K562 (cell line): ENCODE measurements at regions not wholly inside any gene's neighbourhood (a gene's known extent, or its start where the extent isn't known, plus 50 kb on each side); places are given as distances from the start of the nearest gene placed in this dataset.

Experiments
- ATAC-seq: fragments of 200-7000 bp; cut with Tn5 transposase; 3 replicates; pipeline ENCODE4 v1.9.1; 2020; ENCODE audit warnings: moderate library complexity
- BruUV-seq: library from RNA; stranded (reverse); fragments of 400-500 nt; replicated peaks from 2 replicates; lab custom pipeline; 2021; lab: Mats Ljungman, UMichigan
- CTCF ChIA-PET: fragments of 300-600 bp; formaldehyde crosslinking; extraction: SDS; loops from one replicate; lab custom pipeline; 2021; ENCODE audit warnings: low intra/inter-chr PET ratio; lab: Yijun Ruan, JAX
- POLR2A ChIA-PET: fragments of 300-600, 350-650 bp; sonication (Branson Sonifier 250); formaldehyde crosslinking; extraction: SDS; loops from one replicate; lab custom pipeline; 2021; ENCODE audit warnings: antibody characterized with exemption, inconsistent platforms; lab: Yijun Ruan, JAX
- DNase-seq, 4 experiments: peaks; one replicate each; pipeline versions ENCODE4 v3.0.0 to v3.0.0-alpha.2; 2011 to 2018; ENCODE audit warnings: low spot score in 3 of 4, mixed read lengths in 3 of 4; ENCODE audit errors: extremely low read depth in 1 of 4
- FAIRE-seq: peaks from 2 replicates; lab custom pipeline; 2011; peaks lifted over from hg19 to GRCh38; lab: Jason Lieb, UNC
- H2AFZ ChIP-seq: 2 replicates; pipeline ENCODE4 v1.6.0; 2011; ENCODE audit warnings: low read depth, low read length, control low read depth, inconsistent platforms
- H3K27ac ChIP-seq: fragments of 200-600 bp; 3 replicates; pipeline ENCODE4 v1.8.0; 2011; ENCODE audit warnings: low read depth, mild to moderate bottlenecking, control low read depth, inconsistent platforms, low read length, moderate library complexity, mixed read lengths; ENCODE audit errors: extremely low read depth
- H3K27me3 ChIP-seq, 2 experiments: fragments of 300-600 bp in 1 of 2; 2 replicates in 1 of 2; 3 replicates in 1 of 2; pipeline versions ENCODE4 v1.6.0 to v1.8.0; 2011; ENCODE audit warnings: inconsistent platforms in 2 of 2, low read length in 2 of 2, mild to moderate bottlenecking in 1 of 2, mixed read lengths in 1 of 2, moderate library complexity in 1 of 2; ENCODE audit not compliant: control insufficient read depth in 2 of 2, insufficient read depth in 2 of 2
- H3K36me3 ChIP-seq: fragments of 300-600 bp; 3 replicates; pipeline ENCODE4 v1.8.0; 2011; ENCODE audit warnings: mild to moderate bottlenecking, low read length, inconsistent platforms; ENCODE audit not compliant: control insufficient read depth, insufficient read depth
- H3K4me1 ChIP-seq, 2 experiments: fragments of 200-600 bp in 1 of 2; replicated peaks in 1 of 2; 2 replicates in 1 of 2; 3 replicates in 1 of 2; pipeline versions ENCODE4 v1.5.1 to v1.8.0; 2011; ENCODE audit warnings: inconsistent platforms in 2 of 2, low read length in 2 of 2, mild to moderate bottlenecking in 1 of 2, mixed read lengths in 1 of 2, moderate library complexity in 1 of 2; ENCODE audit not compliant: control insufficient read depth in 2 of 2, insufficient read depth in 2 of 2
- H3K4me2 ChIP-seq: 2 replicates; pipeline ENCODE4 v1.6.1; 2011; ENCODE audit warnings: low read length, control low read depth, inconsistent platforms, mixed read lengths; ENCODE audit not compliant: insufficient read depth
- H3K4me3 ChIP-seq: fragments of 200-600 bp; sonication (generic), shearing (Covaris generic); 2 replicates; pipeline ENCODE4 v1.5.1; 2016; ENCODE audit warnings: control low read depth, inconsistent platforms
- H3K79me2 ChIP-seq: fragments of 200-600 bp; 3 replicates; pipeline ENCODE4 v1.8.0; 2011; ENCODE audit warnings: low read length, inconsistent platforms; ENCODE audit not compliant: control insufficient read depth, insufficient read depth
- H3K9ac ChIP-seq, 2 experiments: 2 replicates each; pipeline versions ENCODE4 v1.6.0 to v1.6.1; 2011; ENCODE audit warnings: low read depth in 2 of 2, low read length in 2 of 2, control low read depth in 1 of 2, inconsistent platforms in 1 of 2, mild to moderate bottlenecking in 1 of 2, mixed read lengths in 1 of 2; ENCODE audit not compliant: insufficient read depth in 1 of 2
- H3K9me1 ChIP-seq: one replicate; pipeline ENCODE4 v1.6.0; 2011; ENCODE audit warnings: inconsistent platforms, mild to moderate bottlenecking, low read length, moderate library complexity; ENCODE audit not compliant: control insufficient read depth, insufficient read depth
- H3K9me3 ChIP-seq: replicated peaks from 2 replicates; pipeline ENCODE4 v1.5.1; 2011; ENCODE audit warnings: low read depth, low read length, inconsistent platforms; ENCODE audit not compliant: control insufficient read depth, insufficient read depth
- H4K20me1 ChIP-seq: replicated peaks from 2 replicates; pipeline ENCODE4 v1.6.1; 2011; ENCODE audit warnings: low read length, inconsistent platforms, mixed read lengths; ENCODE audit not compliant: control insufficient read depth, insufficient read depth
- DACH1 ChIP-seq: fragments of 450-650 bp; IDR thresholded peaks from 2 replicates; pipeline ENCODE4 v1.6.1; 2018; ENCODE audit not compliant: partially characterized antibody
- NEUROD1 ChIP-seq: fragments of 150-350 bp; IDR thresholded peaks from 2 replicates; pipeline ENCODE4 v1.6.1; 2014; ENCODE audit warnings: borderline replicate concordance, low read length, low read depth; ENCODE audit not compliant: partially characterized antibody
- TARDBP ChIP-seq: fragments of 450-650 bp; IDR thresholded peaks from 2 replicates; pipeline ENCODE4 v1.6.1; 2016
- TCF7 ChIP-seq: sonication (generic); IDR thresholded peaks from 2 replicates; pipeline ENCODE4 v1.6.1; 2016; ENCODE audit warnings: antibody characterized with exemption, borderline replicate concordance
- XRCC5 ChIP-seq: fragments of 200-400 bp; formaldehyde crosslinking; IDR thresholded peaks from 2 replicates; pipeline ENCODE4 v1.6.1; 2017; ENCODE audit warnings: low read depth, mild to moderate bottlenecking, low read length
- ZNF589 ChIP-seq: fragments of 200-800 bp; sonication (Bioruptor generic); IDR thresholded peaks from 2 replicates; pipeline ENCODE4 v1.6.1; 2016; ENCODE audit warnings: low read depth, missing genetic modification characterization, missing compliant biosample characterization
- ZNF780A ChIP-seq: fragments of 250-450 bp; sonication (Bioruptor Pico); IDR thresholded peaks from 2 replicates; pipeline ENCODE4 v1.5.0; 2021; ENCODE audit warnings: mild to moderate bottlenecking
- WGBS: fragments of 100-300 bp; shearing (Covaris generic); methylation state at CpG from one replicate; pipeline ENCODE4 v1.1.6; 2016; ENCODE audit warnings: low coverage, mixed read lengths; ENCODE audit not compliant: insufficient coverage; ENCODE audit errors: missing lambda C conversion rate; 5-methylcytosine and 5-hydroxymethylcytosine counted together
- in situ Hi-C: fragments of 300-500 bp; cut with MboI; formaldehyde crosslinking; loops from 4 replicates; pipeline ENCODE4 v1.15.0; 2018; ENCODE audit warnings: inconsistent platforms, mixed read lengths
- intact Hi-C: fragments of 100-400 bp; cut with micrococcal nuclease; formaldehyde crosslinking; loops from 2 replicates; pipeline ENCODE4 v1.14.2; 2022
- TF ChIP-seq, protein P1 (sequence below): sonication (generic); IDR thresholded peaks from 2 replicates; pipeline ENCODE4 v1.6.1; 2016
- TF ChIP-seq, protein P2 (sequence below), 2 experiments: IDR thresholded peaks in 1 of 2; conservative IDR thresholded peaks in 1 of 2; 2 replicates each; pipeline ENCODE4 v1.6.1; 2016; ENCODE audit warnings: low read depth in 2 of 2, mild to moderate bottlenecking in 1 of 2, missing compliant biosample characterization in 1 of 2, missing genetic modification characterization in 1 of 2, moderate library complexity in 1 of 2

DNA sequence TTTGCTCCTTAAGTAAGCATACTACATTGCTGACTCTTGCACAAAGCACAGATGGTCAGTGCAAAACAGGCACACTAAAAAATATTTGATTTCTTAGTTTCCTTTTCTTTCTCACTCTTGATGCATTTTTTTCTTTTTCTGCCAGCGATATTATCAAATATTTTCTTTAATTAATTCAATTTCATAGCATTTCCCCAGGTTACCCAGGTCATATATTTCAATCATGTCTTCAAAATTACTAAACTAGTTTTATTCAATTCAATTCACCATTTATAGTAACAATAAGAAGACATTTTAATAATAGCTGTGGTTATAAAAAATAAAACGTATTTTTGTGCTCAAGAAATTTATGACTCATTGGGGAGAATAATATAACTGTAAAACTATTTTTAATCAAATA is 421.2 kb downstream of the GASK1B start (continued):
- no peak for TF ChIP-seq NEUROD1
- TF ChIP-seq TCF7: no peak
- TF ChIP-seq ZNF780A (CRISPR knock-in tag): no peak
- TF ChIP-seq DACH1: no peak
- TF ChIP-seq, protein P1, sequence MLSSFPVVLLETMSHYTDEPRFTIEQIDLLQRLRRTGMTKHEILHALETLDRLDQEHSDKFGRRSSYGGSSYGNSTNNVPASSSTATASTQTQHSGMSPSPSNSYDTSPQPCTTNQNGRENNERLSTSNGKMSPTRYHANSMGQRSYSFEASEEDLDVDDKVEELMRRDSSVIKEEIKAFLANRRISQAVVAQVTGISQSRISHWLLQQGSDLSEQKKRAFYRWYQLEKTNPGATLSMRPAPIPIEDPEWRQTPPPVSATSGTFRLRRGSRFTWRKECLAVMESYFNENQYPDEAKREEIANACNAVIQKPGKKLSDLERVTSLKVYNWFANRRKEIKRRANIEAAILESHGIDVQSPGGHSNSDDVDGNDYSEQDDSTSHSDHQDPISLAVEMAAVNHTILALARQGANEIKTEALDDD: no peak
- TF ChIP-seq, protein P2, sequence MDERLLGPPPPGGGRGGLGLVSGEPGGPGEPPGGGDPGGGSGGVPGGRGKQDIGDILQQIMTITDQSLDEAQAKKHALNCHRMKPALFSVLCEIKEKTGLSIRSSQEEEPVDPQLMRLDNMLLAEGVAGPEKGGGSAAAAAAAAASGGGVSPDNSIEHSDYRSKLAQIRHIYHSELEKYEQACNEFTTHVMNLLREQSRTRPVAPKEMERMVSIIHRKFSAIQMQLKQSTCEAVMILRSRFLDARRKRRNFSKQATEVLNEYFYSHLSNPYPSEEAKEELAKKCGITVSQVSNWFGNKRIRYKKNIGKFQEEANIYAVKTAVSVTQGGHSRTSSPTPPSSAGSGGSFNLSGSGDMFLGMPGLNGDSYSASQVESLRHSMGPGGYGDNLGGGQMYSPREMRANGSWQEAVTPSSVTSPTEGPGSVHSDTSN (CRISPR knock-in tag; IDR thresholded peaks at IDR 0.05; ENCODE audit: low read depth): no peak
- TF ChIP-seq, protein P2 (tag; conservative IDR thresholded peaks at IDR 0.05; ENCODE audit: low read depth): no peak
- TF ChIP-seq ZNF589: no peak

DNA sequence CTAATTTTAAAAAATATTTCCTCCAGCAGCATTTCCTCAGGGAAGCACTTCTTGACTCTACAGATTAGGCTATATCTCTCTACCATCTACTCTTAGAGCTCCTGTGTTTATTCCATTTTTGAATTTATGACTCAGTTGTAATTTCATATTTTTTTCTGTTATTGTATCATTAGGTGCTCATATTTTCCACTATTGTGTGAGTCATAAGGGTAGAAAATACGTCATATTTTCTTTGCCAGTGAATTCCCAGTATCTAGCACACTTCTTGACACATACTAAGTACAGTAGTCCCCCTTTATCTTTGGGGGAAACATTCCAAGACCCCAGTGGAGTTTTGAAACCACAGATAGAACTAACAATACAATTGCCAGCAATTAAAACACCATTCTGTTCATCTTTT is 431.2 kb downstream of the GASK1B start:
- Histone ChIP-seq H3K9ac (no peak overlapping the region), H3K36me3 (no peaks in the 10 kb centered on the region), H3K4me3 (no peak overlapping the region), H4K20me1 (no peaks in the 10 kb centered on the region), H3K27me3 (no peaks in the 10 kb centered on the region), H3K9me3 (no peaks in the 10 kb centered on the region; the same call in 1 of the 2 replicates), H3K4me2 (no peak overlapping the region), H3K9me1 (no peaks in the 10 kb centered on the region), H2AFZ (no peak overlapping the region), H3K4me1 (no peaks in the 10 kb centered on the region), H3K27ac (no peak overlapping the region), H3K79me2 (no peaks in the 10 kb centered on the region)
- ChIA-PET CTCF (no interaction called here), POLR2A (no interaction called here)
- ATAC-seq: no peak
- FAIRE-seq: no peak
- no peak for TF ChIP-seq XRCC5
- no peak for TF ChIP-seq TARDBP
- DNase-seq: no peak
- in situ Hi-C loops (no loop called here), intact Hi-C loops (no loop called here)
- WGBS: 0% methylated on average over 1 of the region's 1 CpG
- BruUV-seq: no TSS peak
